Bronchial epithelial cell (primary cell): ENCODE measurements at regions not wholly inside any gene's neighbourhood (a gene's known extent, or its start where the extent isn't known, plus 50 kb on each side); places are given as distances from the start of the nearest gene placed in this dataset.
A peak's percentile ranks its signal among the peaks of the same experiment; 100 is the strongest.
"Not testable (repeated sequence)": the region's sequence is repeated elsewhere in the genome, so short reads cannot be mapped to it uniquely, and the experiment has no call there.

Experiments used
- DNase-seq: peaks from one replicate; pipeline ENCODE4 v3.0.0-alpha.2; 2010; ENCODE audit warnings: low read depth
- FAIRE-seq: peaks from 2 replicates; lab custom pipeline; 2011; peaks lifted over from hg19 to GRCh38; lab: Jason Lieb, UNC
- H3K27me3 ChIP-seq: 2 replicates; pipeline ENCODE4 v1.5.1; 2011; ENCODE audit warnings: low read length; ENCODE audit not compliant: control insufficient read depth, insufficient read depth
- H3K36me3 ChIP-seq: 2 replicates; pipeline ENCODE4 v1.5.1; 2011; ENCODE audit warnings: low read length; ENCODE audit not compliant: control insufficient read depth, insufficient read depth
- H3K4me3 ChIP-seq: 2 replicates; pipeline ENCODE4 v1.5.1; 2011; ENCODE audit warnings: mild to moderate bottlenecking, low read depth, low read length, control low read depth
- TF ChIP-seq, protein P1 (sequence below): IDR thresholded peaks from 2 replicates; pipeline ENCODE4 v1.5.1; 2011; ENCODE audit warnings: mild to moderate bottlenecking, moderate library complexity, low read length, control low read depth, inconsistent platforms; ENCODE audit not compliant: insufficient read depth, severe bottlenecking

DNA sequence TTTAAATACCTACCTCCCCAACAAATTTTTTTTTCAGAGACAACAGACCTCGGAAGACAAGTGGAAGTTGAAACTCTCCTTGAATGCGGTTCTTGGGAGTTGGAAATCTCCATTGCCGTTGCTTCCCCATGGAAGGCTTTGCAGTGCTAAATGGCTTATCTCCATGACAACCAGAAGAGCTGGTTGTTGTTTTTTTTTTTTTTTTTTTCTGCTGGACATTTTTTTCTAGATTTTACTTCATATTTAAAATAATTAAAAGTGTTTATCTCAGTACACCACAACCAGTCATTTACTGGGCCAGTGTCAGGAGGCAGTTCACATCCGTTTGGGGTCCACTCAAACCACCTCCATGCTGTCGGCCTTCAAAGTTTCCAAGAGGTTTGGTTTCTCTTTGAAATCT is 348.5 kb upstream of the PRKCQ start:
- TF ChIP-seq, protein P1, sequence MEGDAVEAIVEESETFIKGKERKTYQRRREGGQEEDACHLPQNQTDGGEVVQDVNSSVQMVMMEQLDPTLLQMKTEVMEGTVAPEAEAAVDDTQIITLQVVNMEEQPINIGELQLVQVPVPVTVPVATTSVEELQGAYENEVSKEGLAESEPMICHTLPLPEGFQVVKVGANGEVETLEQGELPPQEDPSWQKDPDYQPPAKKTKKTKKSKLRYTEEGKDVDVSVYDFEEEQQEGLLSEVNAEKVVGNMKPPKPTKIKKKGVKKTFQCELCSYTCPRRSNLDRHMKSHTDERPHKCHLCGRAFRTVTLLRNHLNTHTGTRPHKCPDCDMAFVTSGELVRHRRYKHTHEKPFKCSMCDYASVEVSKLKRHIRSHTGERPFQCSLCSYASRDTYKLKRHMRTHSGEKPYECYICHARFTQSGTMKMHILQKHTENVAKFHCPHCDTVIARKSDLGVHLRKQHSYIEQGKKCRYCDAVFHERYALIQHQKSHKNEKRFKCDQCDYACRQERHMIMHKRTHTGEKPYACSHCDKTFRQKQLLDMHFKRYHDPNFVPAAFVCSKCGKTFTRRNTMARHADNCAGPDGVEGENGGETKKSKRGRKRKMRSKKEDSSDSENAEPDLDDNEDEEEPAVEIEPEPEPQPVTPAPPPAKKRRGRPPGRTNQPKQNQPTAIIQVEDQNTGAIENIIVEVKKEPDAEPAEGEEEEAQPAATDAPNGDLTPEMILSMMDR, result no peak
- FAIRE-seq, result no peak
- H3K27me3 ChIP-seq, result no peaks in the 10 kb centered on the region

DNA sequence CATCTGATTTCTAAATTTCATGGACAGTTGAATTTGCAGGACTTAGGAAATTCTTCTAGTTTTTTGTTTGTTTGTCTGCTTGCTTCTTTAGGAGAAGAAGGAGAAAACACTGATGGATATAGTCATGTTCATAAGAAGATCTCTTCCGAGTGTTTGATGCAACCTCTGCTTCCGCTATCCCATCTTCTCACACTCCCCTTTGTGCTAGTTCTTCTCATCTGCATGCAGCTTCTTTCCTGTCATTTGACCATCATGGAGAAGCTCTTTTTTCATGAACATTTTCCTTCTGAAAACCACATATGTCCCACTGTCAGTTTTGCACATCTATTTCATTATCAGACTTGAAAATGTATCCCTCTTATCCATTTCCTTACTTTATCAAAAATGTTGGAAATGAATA is 346.9 kb upstream of the PRKCQ start:
- Histone ChIP-seq H3K4me3 (no peak overlapping the region), H3K27me3 (no peaks in the 10 kb centered on the region), H3K36me3 (no peaks in the 10 kb centered on the region)
- DNase-seq (no peak), FAIRE-seq (no peak)
- TF ChIP-seq, protein P1, result no peak

More for the DNA sequence above, 348.5 kb upstream of the PRKCQ start:
- no peaks in the 10 kb centered on the region for H3K36me3 ChIP-seq
- DNase-seq, result no peak
- H3K4me3 ChIP-seq, result no peak overlapping the region

GRCh38 chr10:6925146-6925545 is 345.1 kb upstream of the PRKCQ start:
- no peaks in the 10 kb centered on the region for H3K36me3 ChIP-seq
- no peak for FAIRE-seq
- H3K4me3 ChIP-seq, result no peak overlapping the region
- TF ChIP-seq, protein P1, result no peak
- H3K27me3 ChIP-seq, result no peaks in the 10 kb centered on the region
- DNase-seq, result no peak

- H3K4me3 ChIP-seq, result no peak overlapping the region
- H3K27me3 ChIP-seq, result no peaks in the 10 kb centered on the region
- no peaks in the 10 kb centered on the region for H3K36me3 ChIP-seq
- DNase-seq (peak; percentile 82), FAIRE-seq (no peak)
- TF ChIP-seq, protein P1, result no peak
Observed at GRCh38 chr10:6924166-6924565, 344.1 kb upstream of the PRKCQ start.

DNA sequence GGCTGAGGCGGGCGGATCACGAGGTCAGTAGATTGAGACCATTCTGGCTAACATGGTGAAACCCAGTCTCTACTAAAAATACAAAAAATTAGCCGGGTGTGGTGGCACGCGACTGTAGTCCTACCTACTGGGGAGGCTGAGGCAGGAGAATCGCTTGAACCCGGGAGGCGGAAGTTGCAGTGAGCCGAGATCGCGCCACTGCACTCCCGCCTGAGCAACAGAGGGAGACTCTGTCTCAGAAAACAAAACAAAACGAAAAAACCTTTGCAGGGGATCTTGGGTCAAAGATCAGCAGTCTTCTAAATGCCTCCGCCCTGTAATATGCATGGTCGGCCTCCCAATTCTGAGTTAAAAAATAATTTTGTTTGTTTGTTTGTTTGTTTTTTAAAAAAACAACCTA is 340.9 kb upstream of the PRKCQ start:
- not testable (repeated sequence) for H3K36me3 ChIP-seq, FAIRE-seq, DNase-seq, H3K4me3 ChIP-seq, H3K27me3 ChIP-seq

- Histone ChIP-seq H3K27me3 (no peaks in the 10 kb centered on the region), H3K36me3 (no peaks in the 10 kb centered on the region), H3K4me3 (no peak overlapping the region)
- TF ChIP-seq, protein P1, result peak; percentile 85
- FAIRE-seq (no peak), DNase-seq (peak; percentile 67)
Observed at GRCh38 chr10:6920072-6921019, 340.3 kb upstream of the PRKCQ start.
